BJ (cell line): ENCODE measurements at regions not wholly inside any gene's neighbourhood (a gene's known extent, or its start where the extent isn't known, plus 50 kb on each side); places are given as distances from the start of the nearest gene placed in this dataset.
A peak's percentile ranks its signal among the peaks of the same experiment; 100 is the strongest.

Experiments used
- CTCF ChIA-PET: fragments of 350-600 bp; formaldehyde crosslinking; extraction: SDS; loops from one replicate; lab custom pipeline; 2021; ENCODE audit warnings: antibody characterized with exemption, inconsistent platforms; lab: Yijun Ruan, JAX
- POLR2A ChIA-PET: fragments of 300-600 bp; sonication (Branson Sonifier 250); formaldehyde crosslinking; extraction: SDS; loops from one replicate; lab custom pipeline; 2021; ENCODE audit warnings: antibody characterized with exemption; lab: Charles Lee
- DNase-seq: peaks from one replicate; pipeline ENCODE4 v3.0.0-alpha.2; 2011; ENCODE audit warnings: low read depth
- H3K27me3 ChIP-seq: 2 replicates; pipeline ENCODE4 v1.6.0; 2011; ENCODE audit warnings: low read length; ENCODE audit not compliant: control insufficient read depth, insufficient read depth
- H3K36me3 ChIP-seq: 2 replicates; pipeline ENCODE4 v1.5.1; 2011; ENCODE audit warnings: low read length; ENCODE audit not compliant: control insufficient read depth, insufficient read depth
- H3K4me3 ChIP-seq: 2 replicates; pipeline ENCODE4 v1.5.1; 2011; ENCODE audit warnings: low read depth, mild to moderate bottlenecking, control low read depth, low read length
- CTCF ChIP-seq: IDR thresholded peaks from 2 replicates; pipeline ENCODE4 v1.5.1; 2011; ENCODE audit warnings: low read depth, mild to moderate bottlenecking, control low read depth, inconsistent platforms, low read length, moderate library complexity; ENCODE audit not compliant: insufficient read depth

GRCh38 chr6:146898069-146898887 is 299.5 kb downstream of the ADGB start:
- TF ChIP-seq CTCF, result no peak

GRCh38 chr6:146898888-146899227 is 300.1 kb downstream of the ADGB start:
- Histone ChIP-seq H3K4me3 (no peak overlapping the region), H3K27me3 (no peaks in the 10 kb centered on the region; the same call in 1 of the 2 replicates), H3K36me3 (no peaks in the 10 kb centered on the region)
- POLR2A ChIA-PET, result no interaction called here
- no peak for DNase-seq
- CTCF ChIA-PET, result no interaction called here
- TF ChIP-seq CTCF, result no peak

More at GRCh38 chr6:146898069-146898887, 299.5 kb downstream of the ADGB start:
- no peak overlapping the region for H3K4me3 ChIP-seq
- H3K27me3 ChIP-seq, result no peaks in the 10 kb centered on the region; the same call in 1 of the 2 replicates
- no peak for DNase-seq
- no peaks in the 10 kb centered on the region for H3K36me3 ChIP-seq
- ChIA-PET POLR2A (no interaction called here), CTCF (no interaction called here)

GRCh38 chr6:146901940-146902816 is 302.0 kb upstream of the STXBP5 start:
- no peak for DNase-seq
- ChIA-PET CTCF (interaction anchor here (0.8 to 1.3 kb wide), 5 partner anchors 9 to 222 kb away, joined by 3 read pairs; no protein-coding TSS in a partner anchor), POLR2A (interaction anchor here (0.6 kb wide), 1 partner anchor 301 kb away, joined by 4 read pairs; no protein-coding TSS in a partner anchor)
- H3K27me3 ChIP-seq, result no peaks in the 10 kb centered on the region
- no peaks in the 10 kb centered on the region for H3K36me3 ChIP-seq
- TF ChIP-seq CTCF, result peak; percentile 17; the same call in 1 of the 2 replicates
- no peak overlapping the region for H3K4me3 ChIP-seq

GRCh38 chr6:146902846-146903245 is 301.4 kb upstream of the STXBP5 start:
- no peak for DNase-seq
- no peaks in the 10 kb centered on the region for H3K36me3 ChIP-seq
- no peak overlapping the region for H3K4me3 ChIP-seq
- H3K27me3 ChIP-seq, result no peaks in the 10 kb centered on the region
- ChIA-PET POLR2A (interaction anchor here (0.6 kb wide), 1 partner anchor 300 kb away, joined by 4 read pairs; no protein-coding TSS in a partner anchor), CTCF (interaction anchor here (0.8 to 1.3 kb wide), 4 partner anchors 9 to 221 kb away, joined by 3 read pairs; no protein-coding TSS in a partner anchor)
- TF ChIP-seq CTCF, result no peak

GRCh38 chr6:146903451-146903850 is 300.8 kb upstream of the STXBP5 start:
- no peak for TF ChIP-seq CTCF
- Histone ChIP-seq H3K36me3 (no peaks in the 10 kb centered on the region), H3K27me3 (no peaks in the 10 kb centered on the region), H3K4me3 (no peak overlapping the region)
- ChIA-PET POLR2A (no interaction called here), CTCF (interaction anchor here (1.1 to 1.2 kb wide), 2 partner anchors 11 to 189 kb away, joined by 3 to 4 read pairs; no protein-coding TSS in a partner anchor)
- DNase-seq, result no peak
